Cardiac muscle cell (in vitro differentiated cells and primary cell): ENCODE measurements at regions not wholly inside any gene's neighbourhood (a gene's known extent, or its start where the extent isn't known, plus 50 kb on each side); places are given as distances from the start of the nearest gene placed in this dataset.

ENCODE experiments used
- DNase-seq, 2 donors: peaks; one replicate each; pipeline versions ENCODE4 v3.0.0 to v3.0.0-alpha.2; 2010 to 2017; ENCODE audit warnings: low read depth in 1 of 2, low spot score in 1 of 2
- H3K27ac ChIP-seq: fragments of 200-600 bp; sonication (generic); 2 replicates; pipeline ENCODE4 v1.5.1; 2016
- H3K27me3 ChIP-seq: fragments of 200-600 bp; sonication (generic); 2 replicates; pipeline ENCODE4 v1.6.0; 2016; ENCODE audit warnings: control low read depth
- H3K36me3 ChIP-seq: fragments of 200-600 bp; sonication (generic); 2 replicates; pipeline ENCODE4 v1.5.1; 2016; ENCODE audit warnings: control low read depth
- H3K4me1 ChIP-seq: fragments of 200-600 bp; sonication (generic); 2 replicates; pipeline ENCODE4 v1.8.1; 2017; ENCODE audit warnings: low read depth, mild to moderate bottlenecking, mixed run types
- H3K4me3 ChIP-seq: fragments of 200-600 bp; sonication (generic); 2 replicates; pipeline ENCODE4 v1.5.1; 2016; ENCODE audit warnings: mild to moderate bottlenecking
- H3K9me3 ChIP-seq: fragments of 200-600 bp; sonication (generic); 2 replicates; pipeline ENCODE4 v1.5.1; 2017; ENCODE audit warnings: low read depth, mild to moderate bottlenecking, control low read depth
- CTCF ChIP-seq: IDR thresholded peaks from 2 replicates; pipeline ENCODE4 v1.5.1; 2012; ENCODE audit warnings: low read depth, mild to moderate bottlenecking, low read length

- no peak overlapping the region for H3K4me3 ChIP-seq
- no peak for TF ChIP-seq CTCF
- H3K4me1 ChIP-seq: no peaks in the 10 kb centered on the region
- no peaks in the 10 kb centered on the region for H3K27me3 ChIP-seq
- H3K36me3 ChIP-seq: no peaks in the 10 kb centered on the region
- no peaks in the 10 kb centered on the region for H3K9me3 ChIP-seq
- no peak for DNase-seq
- no peak overlapping the region for H3K27ac ChIP-seq
These were observed 275.5 kb upstream of the SGK1 start for GRCh38 chr6:134593442-134593841.

GRCh38 chr6:134593024-134593423, 275.1 kb upstream of the SGK1 start:
- no peak for DNase-seq
- Histone ChIP-seq H3K27me3 (no peaks in the 10 kb centered on the region), H3K36me3 (no peaks in the 10 kb centered on the region), H3K4me1 (no peaks in the 10 kb centered on the region), H3K27ac (no peak overlapping the region), H3K9me3 (no peaks in the 10 kb centered on the region), H3K4me3 (no peak overlapping the region)
- TF ChIP-seq CTCF: no peak

- no peak overlapping the region for H3K27ac ChIP-seq
- H3K4me3 ChIP-seq: no peak overlapping the region
- TF ChIP-seq CTCF: no peak
- no peaks in the 10 kb centered on the region for H3K27me3 ChIP-seq
- H3K4me1 ChIP-seq: no peaks in the 10 kb centered on the region
- H3K36me3 ChIP-seq: no peaks in the 10 kb centered on the region
- peak in 1 of 2 donors; percentile 16 for DNase-seq
- H3K9me3 ChIP-seq: no peaks in the 10 kb centered on the region
These were observed 272.5 kb upstream of the SGK1 start for GRCh38 chr6:134590449-134590848.

GRCh38 chr6:134590004-134590403, 272.1 kb upstream of the SGK1 start:
- no peaks in the 10 kb centered on the region for H3K9me3 ChIP-seq
- H3K4me3 ChIP-seq: no peak overlapping the region
- no peak overlapping the region for H3K27ac ChIP-seq
- TF ChIP-seq CTCF: no peak
- H3K4me1 ChIP-seq: no peaks in the 10 kb centered on the region
- no peaks in the 10 kb centered on the region for H3K36me3 ChIP-seq
- DNase-seq: no peak
- H3K27me3 ChIP-seq: no peaks in the 10 kb centered on the region

- H3K27ac ChIP-seq: no peak overlapping the region
- no peaks in the 10 kb centered on the region for H3K36me3 ChIP-seq
- no peaks in the 10 kb centered on the region for H3K9me3 ChIP-seq
- no peak overlapping the region for H3K4me3 ChIP-seq
- no peaks in the 10 kb centered on the region for H3K4me1 ChIP-seq
- TF ChIP-seq CTCF: no peak
- H3K27me3 ChIP-seq: no peaks in the 10 kb centered on the region
- DNase-seq: peak in 1 of 2 donors; percentile 97
These were observed 271.6 kb upstream of the SGK1 start for GRCh38 chr6:134589512-134589911.

GRCh38 chr6:134588267-134588666, 270.4 kb upstream of the SGK1 start:
- Histone ChIP-seq H3K4me3 (no peak overlapping the region), H3K4me1 (no peaks in the 10 kb centered on the region), H3K27me3 (no peaks in the 10 kb centered on the region), H3K9me3 (no peaks in the 10 kb centered on the region), H3K36me3 (no peaks in the 10 kb centered on the region), H3K27ac (no peak overlapping the region)
- TF ChIP-seq CTCF: no peak
- no peak for DNase-seq
